GM12878 (cell line): ENCODE measurements at regions not wholly inside any gene's neighbourhood (a gene's known extent, or its start where the extent isn't known, plus 50 kb on each side); places are given as distances from the start of the nearest gene placed in this dataset.

Experiments
- ATAC-seq: fragments of 200-7000 bp; cut with Tn5 transposase; 3 replicates; pipeline ENCODE4 v1.9.1; 2020; ENCODE audit warnings: mild to moderate bottlenecking, moderate library complexity
- BruUV-seq: library from RNA; stranded (reverse); fragments of 400-500 nt; replicated peaks from 2 replicates; lab custom pipeline; 2021; lab: Mats Ljungman, UMichigan
- CTCF ChIA-PET: fragments of 300-600 bp; sonication (Branson Sonifier 250); formaldehyde crosslinking; extraction: SDS; loops from one replicate; lab custom pipeline; 2021; ENCODE audit warnings: inconsistent platforms; lab: Yijun Ruan, JAX
- POLR2A ChIA-PET: fragments of 350-600 bp; formaldehyde crosslinking; extraction: SDS; loops from one replicate; lab custom pipeline; 2021; ENCODE audit warnings: inconsistent platforms; lab: Charles Lee
- RAD21 ChIA-PET: fragments of 300-600 bp; sonication (Branson Sonifier 250); formaldehyde crosslinking; loops from one replicate; lab custom pipeline; 2023; ENCODE audit warnings: antibody characterized with exemption; ENCODE audit not compliant: unreplicated experiment; lab: Charles Lee
- SMC1A ChIA-PET: fragments of 300-600 bp; sonication (Branson Sonifier 250); formaldehyde crosslinking; loops from one replicate; lab custom pipeline; 2023; ENCODE audit not compliant: unreplicated experiment, uncharacterized antibody; lab: Charles Lee
- DNase-seq: peaks from one replicate; pipeline ENCODE4 v3.0.0-alpha.2; 2011; ENCODE audit warnings: low read depth, low spot score
- FAIRE-seq: peaks from 3 replicates; lab custom pipeline; 2011; peaks lifted over from hg19 to GRCh38; lab: Jason Lieb, UNC
- H2AFZ ChIP-seq: 2 replicates; pipeline ENCODE4 v1.6.0; 2011; ENCODE audit warnings: low read depth, low read length, control low read depth; ENCODE audit not compliant: control insufficient read depth
- H3K27ac ChIP-seq: 2 replicates; pipeline ENCODE4 v1.5.1; 2011; ENCODE audit warnings: control low read depth; ENCODE audit not compliant: control insufficient read depth, insufficient read depth
- H3K27me3 ChIP-seq, 2 experiments: replicated peaks in 1 of 2; 2 replicates each; pipeline versions ENCODE4 v1.6.0 to v1.6.1; 2011; ENCODE audit warnings: low read length in 1 of 2; ENCODE audit not compliant: control insufficient read depth in 2 of 2, insufficient read depth in 2 of 2
- H3K36me3 ChIP-seq, 2 experiments: 2 replicates each; pipeline ENCODE4 v1.5.1; 2011; ENCODE audit warnings: low read length in 1 of 2; ENCODE audit not compliant: control insufficient read depth in 2 of 2, insufficient read depth in 2 of 2
- H3K4me1 ChIP-seq: 2 replicates; pipeline ENCODE4 v1.6.1; 2011; ENCODE audit warnings: mild to moderate bottlenecking, low read length, moderate library complexity, mixed read lengths; ENCODE audit not compliant: control insufficient read depth, insufficient read depth
- H3K4me2 ChIP-seq: 2 replicates; pipeline ENCODE4 v1.6.0; 2011; ENCODE audit warnings: control low read depth; ENCODE audit not compliant: control insufficient read depth, insufficient read depth
- H3K4me3 ChIP-seq: fragments of 200-600 bp; sonication (generic); 2 replicates; pipeline ENCODE4 v1.5.1; 2016
- H3K79me2 ChIP-seq: 2 replicates; pipeline ENCODE4 v1.6.0; 2011; ENCODE audit warnings: low read length; ENCODE audit not compliant: control insufficient read depth, insufficient read depth
- H3K9ac ChIP-seq: 2 replicates; pipeline ENCODE4 v1.8.0; 2011; ENCODE audit warnings: low read length, control low read depth, mixed read lengths; ENCODE audit not compliant: control insufficient read depth, insufficient read depth
- H3K9me3 ChIP-seq: replicated peaks from 3 replicates; pipeline ENCODE4 v1.5.1; 2011; ENCODE audit warnings: mild to moderate bottlenecking, low read length; ENCODE audit not compliant: control insufficient read depth, insufficient read depth
- H4K20me1 ChIP-seq: 2 replicates; pipeline ENCODE4 v1.6.0; 2011; ENCODE audit not compliant: control insufficient read depth, insufficient read depth
- BCL11A ChIP-seq: IDR thresholded peaks from 2 replicates; pipeline ENCODE4 v1.6.1; 2011; ENCODE audit warnings: low read depth, low read length
- BHLHE40 ChIP-seq, 2 experiments: fragments of 450-650 bp in 1 of 2; IDR thresholded peaks; 2 replicates each; pipeline ENCODE4 v1.6.1; 2011 to 2017; ENCODE audit warnings: low read depth in 2 of 2, borderline replicate concordance in 1 of 2, improper control_type of control experiment in 1 of 2, low read length in 1 of 2, mild to moderate bottlenecking in 1 of 2
- DPF2 ChIP-seq: fragments of 450-650 bp; IDR thresholded peaks from 2 replicates; pipeline ENCODE4 v1.6.1; 2017; ENCODE audit warnings: mild to moderate bottlenecking
- EED ChIP-seq: sonication (generic); IDR thresholded peaks from 2 replicates; pipeline ENCODE4 v1.6.1; 2016; ENCODE audit warnings: antibody characterized with exemption, low read depth
- GATAD2B ChIP-seq: fragments of 450-650 bp; conservative IDR thresholded peaks from 2 replicates; pipeline ENCODE4 v1.6.1; 2017; ENCODE audit warnings: low read depth, mild to moderate bottlenecking, moderate library complexity
- HCFC1 ChIP-seq: fragments of 150-350 bp; IDR thresholded peaks from 2 replicates; pipeline ENCODE4 v1.6.1; 2014; ENCODE audit warnings: low read length
- HDAC2 ChIP-seq: fragments of 200-600 bp; sonication (generic); IDR thresholded peaks from 2 replicates; pipeline ENCODE4 v1.6.1; 2017
- JUNB ChIP-seq: IDR thresholded peaks from 2 replicates; pipeline ENCODE4 v1.6.1; 2016; ENCODE audit warnings: antibody characterized with exemption, mild to moderate bottlenecking
- MEF2B ChIP-seq: fragments of 450-650 bp; IDR thresholded peaks from 2 replicates; pipeline ENCODE4 v1.6.1; 2018; ENCODE audit warnings: mild to moderate bottlenecking, moderate library complexity; ENCODE audit not compliant: partially characterized antibody, poor library complexity, severe bottlenecking
- SMARCA5 ChIP-seq: fragments of 450-650 bp; IDR thresholded peaks from 2 replicates; pipeline ENCODE4 v1.6.1; 2017; ENCODE audit warnings: mild to moderate bottlenecking
- SP1 ChIP-seq: IDR thresholded peaks from one replicate; pipeline ENCODE4 v1.6.1; 2011; ENCODE audit warnings: low read depth, low read length
- YBX1 ChIP-seq: fragments of 450-650 bp; IDR thresholded peaks from 2 replicates; pipeline ENCODE4 v1.6.1; 2016; ENCODE audit warnings: antibody characterized with exemption
- WGBS: methylation state at CpG from one replicate; pipeline ENCODE4 v1.1.6; 2016; ENCODE audit warnings: low lambda C conversion rate; ENCODE audit not compliant: insufficient replicate concordance, insufficient coverage; ENCODE audit errors: missing lambda C conversion rate; 5-methylcytosine and 5-hydroxymethylcytosine counted together
- in situ Hi-C: fragments of 300-500 bp; cut with MboI; formaldehyde crosslinking; loops from 9 replicates; pipeline ENCODE4 v1.14.3; 2018; ENCODE audit warnings: mixed read lengths
- intact Hi-C: fragments of 100-400 bp; cut with micrococcal nuclease; formaldehyde crosslinking; loops from one replicate; pipeline ENCODE4 v1.14.2; 2022; ENCODE audit not compliant: unreplicated experiment
- TF ChIP-seq, protein P1 (sequence below): fragments of 450-650 bp; IDR thresholded peaks from 2 replicates; pipeline ENCODE4 v1.6.1; 2014; ENCODE audit warnings: mild to moderate bottlenecking
- TF ChIP-seq, protein P2 (sequence below): fragments of 450-650 bp; formaldehyde crosslinking; IDR thresholded peaks from 2 replicates; pipeline ENCODE4 v1.4.0; 2022; ENCODE audit warnings: mild to moderate bottlenecking, moderate library complexity
- TF ChIP-seq, protein P3 (sequence below): IDR thresholded peaks from 2 replicates; pipeline ENCODE4 v1.6.1; 2012; ENCODE audit warnings: low read length, inconsistent platforms
- TF ChIP-seq, protein P4 (sequence below): IDR thresholded peaks from 2 replicates; pipeline ENCODE4 v1.6.1; 2012; ENCODE audit warnings: improper control_type of control experiment, low read depth, low read length; ENCODE audit not compliant: insufficient replicate concordance

DNA sequence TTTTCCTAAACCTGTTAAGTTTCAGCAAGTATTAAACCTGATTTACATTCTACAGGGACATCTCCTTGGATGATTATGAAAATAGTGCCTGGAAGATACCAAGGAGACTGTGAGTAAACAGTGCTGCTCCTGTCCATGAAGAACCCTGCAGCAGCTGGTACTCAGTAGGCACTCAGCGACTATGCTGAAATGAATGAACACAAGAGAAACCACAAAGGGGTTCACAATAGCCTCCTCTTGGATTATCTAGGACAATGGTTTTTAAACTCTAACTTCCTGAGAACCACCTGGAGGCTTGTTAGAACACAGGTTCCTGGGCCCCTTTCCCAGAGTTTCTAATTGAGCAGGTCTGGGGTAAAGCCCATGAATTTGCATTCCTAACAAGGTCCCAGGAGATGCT is 488.4 kb upstream of the UBE2E2 start:
- FAIRE-seq (no peak), DNase-seq (no peak), ATAC-seq (no peak)
- SMC1A ChIA-PET, result no interaction called here
- CTCF ChIA-PET, result no interaction called here
- no peak overlapping the region for H3K27ac ChIP-seq
- POLR2A ChIA-PET, result no interaction called here
- no TSS peak for BruUV-seq
- H3K4me2 ChIP-seq, result no peak overlapping the region
- no peak overlapping the region for H3K4me3 ChIP-seq
- no peaks in the 10 kb centered on the region for H3K9me3 ChIP-seq
- 0% methylated on average over 1 of the region's 1 CpG for WGBS
- no peak overlapping the region for H2AFZ ChIP-seq
- H3K36me3 ChIP-seq, result no peaks in the 10 kb centered on the region
- no peaks in the 10 kb centered on the region for H3K27me3 ChIP-seq
- no peaks in the 10 kb centered on the region for H3K79me2 ChIP-seq
- H3K4me1 ChIP-seq, result no peaks in the 10 kb centered on the region
- no peak overlapping the region for H3K9ac ChIP-seq
- intact Hi-C loops (no loop called here), in situ Hi-C loops (no loop called here)
- RAD21 ChIA-PET, result no interaction called here
- H4K20me1 ChIP-seq, result no peaks in the 10 kb centered on the region
- TF ChIP-seq MEF2B, result no peak
- TF ChIP-seq, protein P1, sequence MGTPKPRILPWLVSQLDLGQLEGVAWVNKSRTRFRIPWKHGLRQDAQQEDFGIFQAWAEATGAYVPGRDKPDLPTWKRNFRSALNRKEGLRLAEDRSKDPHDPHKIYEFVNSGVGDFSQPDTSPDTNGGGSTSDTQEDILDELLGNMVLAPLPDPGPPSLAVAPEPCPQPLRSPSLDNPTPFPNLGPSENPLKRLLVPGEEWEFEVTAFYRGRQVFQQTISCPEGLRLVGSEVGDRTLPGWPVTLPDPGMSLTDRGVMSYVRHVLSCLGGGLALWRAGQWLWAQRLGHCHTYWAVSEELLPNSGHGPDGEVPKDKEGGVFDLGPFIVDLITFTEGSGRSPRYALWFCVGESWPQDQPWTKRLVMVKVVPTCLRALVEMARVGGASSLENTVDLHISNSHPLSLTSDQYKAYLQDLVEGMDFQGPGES, result no peak
- TF ChIP-seq, protein P2, sequence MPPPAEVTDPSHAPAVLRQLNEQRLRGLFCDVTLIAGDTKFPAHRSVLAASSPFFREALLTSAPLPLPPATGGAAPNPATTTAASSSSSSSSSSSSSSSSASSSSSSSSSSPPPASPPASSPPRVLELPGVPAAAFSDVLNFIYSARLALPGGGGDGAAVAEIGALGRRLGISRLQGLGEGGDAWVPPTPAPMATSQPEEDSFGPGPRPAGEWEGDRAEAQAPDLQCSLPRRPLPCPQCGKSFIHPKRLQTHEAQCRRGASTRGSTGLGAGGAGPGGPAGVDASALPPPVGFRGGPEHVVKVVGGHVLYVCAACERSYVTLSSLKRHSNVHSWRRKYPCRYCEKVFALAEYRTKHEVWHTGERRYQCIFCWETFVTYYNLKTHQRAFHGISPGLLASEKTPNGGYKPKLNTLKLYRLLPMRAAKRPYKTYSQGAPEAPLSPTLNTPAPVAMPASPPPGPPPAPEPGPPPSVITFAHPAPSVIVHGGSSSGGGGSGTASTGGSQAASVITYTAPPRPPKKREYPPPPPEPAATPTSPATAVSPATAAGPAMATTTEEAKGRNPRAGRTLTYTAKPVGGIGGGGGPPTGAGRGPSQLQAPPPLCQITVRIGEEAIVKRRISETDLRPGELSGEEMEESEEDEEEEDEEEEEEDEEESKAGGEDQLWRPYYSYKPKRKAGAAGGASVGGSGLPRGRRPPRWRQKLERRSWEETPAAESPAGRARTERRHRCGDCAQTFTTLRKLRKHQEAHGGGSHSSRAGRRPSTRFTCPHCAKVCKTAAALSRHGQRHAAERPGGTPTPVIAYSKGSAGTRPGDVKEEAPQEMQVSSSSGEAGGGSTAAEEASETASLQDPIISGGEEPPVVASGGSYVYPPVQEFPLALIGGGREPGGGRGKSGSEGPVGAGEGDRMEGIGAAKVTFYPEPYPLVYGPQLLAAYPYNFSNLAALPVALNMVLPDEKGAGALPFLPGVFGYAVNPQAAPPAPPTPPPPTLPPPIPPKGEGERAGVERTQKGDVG (CRISPR knock-in tag), result no peak
- TF ChIP-seq HDAC2, result no peak
- no peak for TF ChIP-seq GATAD2B
- no peak for TF ChIP-seq JUNB
- no peak for TF ChIP-seq EED
- TF ChIP-seq, protein P3, sequence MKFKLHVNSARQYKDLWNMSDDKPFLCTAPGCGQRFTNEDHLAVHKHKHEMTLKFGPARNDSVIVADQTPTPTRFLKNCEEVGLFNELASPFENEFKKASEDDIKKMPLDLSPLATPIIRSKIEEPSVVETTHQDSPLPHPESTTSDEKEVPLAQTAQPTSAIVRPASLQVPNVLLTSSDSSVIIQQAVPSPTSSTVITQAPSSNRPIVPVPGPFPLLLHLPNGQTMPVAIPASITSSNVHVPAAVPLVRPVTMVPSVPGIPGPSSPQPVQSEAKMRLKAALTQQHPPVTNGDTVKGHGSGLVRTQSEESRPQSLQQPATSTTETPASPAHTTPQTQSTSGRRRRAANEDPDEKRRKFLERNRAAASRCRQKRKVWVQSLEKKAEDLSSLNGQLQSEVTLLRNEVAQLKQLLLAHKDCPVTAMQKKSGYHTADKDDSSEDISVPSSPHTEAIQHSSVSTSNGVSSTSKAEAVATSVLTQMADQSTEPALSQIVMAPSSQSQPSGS, result no peak
- TF ChIP-seq SMARCA5, result no peak
- TF ChIP-seq, protein P4, sequence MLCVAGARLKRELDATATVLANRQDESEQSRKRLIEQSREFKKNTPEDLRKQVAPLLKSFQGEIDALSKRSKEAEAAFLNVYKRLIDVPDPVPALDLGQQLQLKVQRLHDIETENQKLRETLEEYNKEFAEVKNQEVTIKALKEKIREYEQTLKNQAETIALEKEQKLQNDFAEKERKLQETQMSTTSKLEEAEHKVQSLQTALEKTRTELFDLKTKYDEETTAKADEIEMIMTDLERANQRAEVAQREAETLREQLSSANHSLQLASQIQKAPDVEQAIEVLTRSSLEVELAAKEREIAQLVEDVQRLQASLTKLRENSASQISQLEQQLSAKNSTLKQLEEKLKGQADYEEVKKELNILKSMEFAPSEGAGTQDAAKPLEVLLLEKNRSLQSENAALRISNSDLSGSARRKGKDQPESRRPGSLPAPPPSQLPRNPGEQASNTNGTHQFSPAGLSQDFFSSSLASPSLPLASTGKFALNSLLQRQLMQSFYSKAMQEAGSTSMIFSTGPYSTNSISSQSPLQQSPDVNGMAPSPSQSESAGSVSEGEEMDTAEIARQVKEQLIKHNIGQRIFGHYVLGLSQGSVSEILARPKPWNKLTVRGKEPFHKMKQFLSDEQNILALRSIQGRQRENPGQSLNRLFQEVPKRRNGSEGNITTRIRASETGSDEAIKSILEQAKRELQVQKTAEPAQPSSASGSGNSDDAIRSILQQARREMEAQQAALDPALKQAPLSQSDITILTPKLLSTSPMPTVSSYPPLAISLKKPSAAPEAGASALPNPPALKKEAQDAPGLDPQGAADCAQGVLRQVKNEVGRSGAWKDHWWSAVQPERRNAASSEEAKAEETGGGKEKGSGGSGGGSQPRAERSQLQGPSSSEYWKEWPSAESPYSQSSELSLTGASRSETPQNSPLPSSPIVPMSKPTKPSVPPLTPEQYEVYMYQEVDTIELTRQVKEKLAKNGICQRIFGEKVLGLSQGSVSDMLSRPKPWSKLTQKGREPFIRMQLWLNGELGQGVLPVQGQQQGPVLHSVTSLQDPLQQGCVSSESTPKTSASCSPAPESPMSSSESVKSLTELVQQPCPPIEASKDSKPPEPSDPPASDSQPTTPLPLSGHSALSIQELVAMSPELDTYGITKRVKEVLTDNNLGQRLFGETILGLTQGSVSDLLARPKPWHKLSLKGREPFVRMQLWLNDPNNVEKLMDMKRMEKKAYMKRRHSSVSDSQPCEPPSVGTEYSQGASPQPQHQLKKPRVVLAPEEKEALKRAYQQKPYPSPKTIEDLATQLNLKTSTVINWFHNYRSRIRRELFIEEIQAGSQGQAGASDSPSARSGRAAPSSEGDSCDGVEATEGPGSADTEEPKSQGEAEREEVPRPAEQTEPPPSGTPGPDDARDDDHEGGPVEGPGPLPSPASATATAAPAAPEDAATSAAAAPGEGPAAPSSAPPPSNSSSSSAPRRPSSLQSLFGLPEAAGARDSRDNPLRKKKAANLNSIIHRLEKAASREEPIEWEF, result no peak
- TF ChIP-seq SP1, result no peak
- TF ChIP-seq YBX1, result no peak
- TF ChIP-seq DPF2, result no peak
- TF ChIP-seq BHLHE40 (IDR thresholded peaks at IDR 0.05; ENCODE audit: borderline replicate concordance in 1 of 2, low read depth in 2 of 2, low read length in 1 of 2), result no peak
- no peak for TF ChIP-seq HCFC1
- no peak for TF ChIP-seq BCL11A
